ENCODE measurements at regions not wholly inside any gene's neighbourhood (a gene's known extent, or its start where the extent isn't known, plus 50 kb on each side); places are given as distances from the start of the nearest gene placed in this dataset.

GRCh38 chr1:13926556-13926955 is 226.6 kb downstream of the PRDM2 start:
- DNase-seq = no peak

GRCh38 chr1:13927736-13928135 is 227.7 kb downstream of the PRDM2 start:
- DNase-seq = no peak

- DNase-seq = no peak
These were observed 229.3 kb downstream of the PRDM2 start for GRCh38 chr1:13929313-13929712.

- no peak for DNase-seq
These were observed 230.2 kb downstream of the PRDM2 start for GRCh38 chr1:13930151-13930550.

GRCh38 chr1:13931226-13931625 is 231.2 kb downstream of the PRDM2 start:
- no peak for DNase-seq

- no peak for DNase-seq
These were observed 235.3 kb downstream of the PRDM2 start for GRCh38 chr1:13935336-13935735.

GRCh38 chr1:13941315-13941714 is 241.3 kb downstream of the PRDM2 start:
- DNase-seq = no peak

- DNase-seq = no peak
These were observed 243.1 kb downstream of the PRDM2 start for GRCh38 chr1:13943055-13943454.

GRCh38 chr1:13945856-13946255 is 245.9 kb downstream of the PRDM2 start:
- DNase-seq = no peak

- DNase-seq = no peak
These were observed 247.7 kb downstream of the PRDM2 start for GRCh38 chr1:13947658-13948057.

- DNase-seq = no peak
These were observed 248.4 kb downstream of the PRDM2 start for GRCh38 chr1:13948396-13948795.

- no peak for DNase-seq
These were observed 249.0 kb downstream of the PRDM2 start for GRCh38 chr1:13948888-13949391.

GRCh38 chr1:13949546-13949945 is 249.6 kb downstream of the PRDM2 start:
- no peak for DNase-seq

GRCh38 chr1:13950637-13951036 is 250.6 kb downstream of the PRDM2 start:
- no peak for DNase-seq

GRCh38 chr1:13951793-13952751 is 252.1 kb downstream of the PRDM2 start:
- DNase-seq = no peak

- DNase-seq = no peak
These were observed 253.0 kb downstream of the PRDM2 start for GRCh38 chr1:13952985-13953384.

- no peak for DNase-seq
These were observed 256.4 kb downstream of the PRDM2 start for GRCh38 chr1:13956393-13956792.

GRCh38 chr1:13960375-13960987 is 260.5 kb downstream of the PRDM2 start:
- peak; percentile 2 for DNase-seq

- no peak for DNase-seq
These were observed 264.8 kb downstream of the PRDM2 start for GRCh38 chr1:13964768-13965167.

- DNase-seq = peak; percentile 30
These were observed 265.9 kb downstream of the PRDM2 start for GRCh38 chr1:13965770-13966398.

GRCh38 chr1:13967707-13968106 is 267.7 kb downstream of the PRDM2 start:
- no peak for DNase-seq

GRCh38 chr1:13968361-13968760 is 268.4 kb downstream of the PRDM2 start:
- DNase-seq = no peak

GRCh38 chr1:13970631-13971247 is 270.8 kb downstream of the PRDM2 start:
- no peak for DNase-seq
